K562 (cell line): ENCODE measurements at regions not wholly inside any gene's neighbourhood (a gene's known extent, or its start where the extent isn't known, plus 50 kb on each side); places are given as distances from the start of the nearest gene placed in this dataset.

ENCODE experiments used
- ATAC-seq: fragments of 200-7000 bp; cut with Tn5 transposase; 3 replicates; pipeline ENCODE4 v1.9.1; 2020; ENCODE audit warnings: moderate library complexity
- BruUV-seq: library from RNA; stranded (reverse); fragments of 400-500 nt; replicated peaks from 2 replicates; lab custom pipeline; 2021; lab: Mats Ljungman, UMichigan
- CTCF ChIA-PET: fragments of 300-600 bp; formaldehyde crosslinking; extraction: SDS; loops from one replicate; lab custom pipeline; 2021; ENCODE audit warnings: low intra/inter-chr PET ratio; lab: Yijun Ruan, JAX
- POLR2A ChIA-PET: fragments of 300-600, 350-650 bp; sonication (Branson Sonifier 250); formaldehyde crosslinking; extraction: SDS; loops from one replicate; lab custom pipeline; 2021; ENCODE audit warnings: antibody characterized with exemption, inconsistent platforms; lab: Yijun Ruan, JAX
- DNase-seq, 4 experiments: peaks; one replicate each; pipeline versions ENCODE4 v3.0.0 to v3.0.0-alpha.2; 2011 to 2018; ENCODE audit warnings: low spot score in 3 of 4, mixed read lengths in 3 of 4; ENCODE audit errors: extremely low read depth in 1 of 4
- FAIRE-seq: peaks from 2 replicates; lab custom pipeline; 2011; peaks lifted over from hg19 to GRCh38; lab: Jason Lieb, UNC
- H2AFZ ChIP-seq: 2 replicates; pipeline ENCODE4 v1.6.0; 2011; ENCODE audit warnings: low read depth, low read length, control low read depth, inconsistent platforms
- H3K27ac ChIP-seq: fragments of 200-600 bp; 3 replicates; pipeline ENCODE4 v1.8.0; 2011; ENCODE audit warnings: low read depth, mild to moderate bottlenecking, control low read depth, inconsistent platforms, low read length, moderate library complexity, mixed read lengths; ENCODE audit errors: extremely low read depth
- H3K27me3 ChIP-seq, 2 experiments: fragments of 300-600 bp in 1 of 2; 2 replicates in 1 of 2; 3 replicates in 1 of 2; pipeline versions ENCODE4 v1.6.0 to v1.8.0; 2011; ENCODE audit warnings: inconsistent platforms in 2 of 2, low read length in 2 of 2, mild to moderate bottlenecking in 1 of 2, mixed read lengths in 1 of 2, moderate library complexity in 1 of 2; ENCODE audit not compliant: control insufficient read depth in 2 of 2, insufficient read depth in 2 of 2
- H3K36me3 ChIP-seq: fragments of 300-600 bp; 3 replicates; pipeline ENCODE4 v1.8.0; 2011; ENCODE audit warnings: mild to moderate bottlenecking, low read length, inconsistent platforms; ENCODE audit not compliant: control insufficient read depth, insufficient read depth
- H3K4me1 ChIP-seq, 2 experiments: fragments of 200-600 bp in 1 of 2; replicated peaks in 1 of 2; 2 replicates in 1 of 2; 3 replicates in 1 of 2; pipeline versions ENCODE4 v1.5.1 to v1.8.0; 2011; ENCODE audit warnings: inconsistent platforms in 2 of 2, low read length in 2 of 2, mild to moderate bottlenecking in 1 of 2, mixed read lengths in 1 of 2, moderate library complexity in 1 of 2; ENCODE audit not compliant: control insufficient read depth in 2 of 2, insufficient read depth in 2 of 2
- H3K4me2 ChIP-seq: 2 replicates; pipeline ENCODE4 v1.6.1; 2011; ENCODE audit warnings: low read length, control low read depth, inconsistent platforms, mixed read lengths; ENCODE audit not compliant: insufficient read depth
- H3K4me3 ChIP-seq: fragments of 200-600 bp; sonication (generic), shearing (Covaris generic); 2 replicates; pipeline ENCODE4 v1.5.1; 2016; ENCODE audit warnings: control low read depth, inconsistent platforms
- H3K79me2 ChIP-seq: fragments of 200-600 bp; 3 replicates; pipeline ENCODE4 v1.8.0; 2011; ENCODE audit warnings: low read length, inconsistent platforms; ENCODE audit not compliant: control insufficient read depth, insufficient read depth
- H3K9ac ChIP-seq, 2 experiments: 2 replicates each; pipeline versions ENCODE4 v1.6.0 to v1.6.1; 2011; ENCODE audit warnings: low read depth in 2 of 2, low read length in 2 of 2, control low read depth in 1 of 2, inconsistent platforms in 1 of 2, mild to moderate bottlenecking in 1 of 2, mixed read lengths in 1 of 2; ENCODE audit not compliant: insufficient read depth in 1 of 2
- H3K9me1 ChIP-seq: one replicate; pipeline ENCODE4 v1.6.0; 2011; ENCODE audit warnings: inconsistent platforms, mild to moderate bottlenecking, low read length, moderate library complexity; ENCODE audit not compliant: control insufficient read depth, insufficient read depth
- H3K9me3 ChIP-seq: replicated peaks from 2 replicates; pipeline ENCODE4 v1.5.1; 2011; ENCODE audit warnings: low read depth, low read length, inconsistent platforms; ENCODE audit not compliant: control insufficient read depth, insufficient read depth
- H4K20me1 ChIP-seq: replicated peaks from 2 replicates; pipeline ENCODE4 v1.6.1; 2011; ENCODE audit warnings: low read length, inconsistent platforms, mixed read lengths; ENCODE audit not compliant: control insufficient read depth, insufficient read depth
- DIDO1 ChIP-seq: fragments of 450-650 bp; IDR thresholded peaks from 2 replicates; pipeline ENCODE4 v1.6.1; 2016; ENCODE audit warnings: low read depth, missing biosample characterization, missing genetic modification characterization
- NRF1 ChIP-seq, 2 experiments: fragments of 450-650 bp; IDR thresholded peaks in 1 of 2; conservative IDR thresholded peaks in 1 of 2; 2 replicates each; pipeline ENCODE4 v1.6.1; 2014; ENCODE audit warnings: mild to moderate bottlenecking in 2 of 2
- PML ChIP-seq: IDR thresholded peaks from 2 replicates; pipeline ENCODE4 v1.6.1; 2012; ENCODE audit warnings: low read length, inconsistent platforms
- WGBS: fragments of 100-300 bp; shearing (Covaris generic); methylation state at CpG from one replicate; pipeline ENCODE4 v1.1.6; 2016; ENCODE audit warnings: low coverage, mixed read lengths; ENCODE audit not compliant: insufficient coverage; ENCODE audit errors: missing lambda C conversion rate; 5-methylcytosine and 5-hydroxymethylcytosine counted together
- in situ Hi-C: fragments of 300-500 bp; cut with MboI; formaldehyde crosslinking; loops from 4 replicates; pipeline ENCODE4 v1.15.0; 2018; ENCODE audit warnings: inconsistent platforms, mixed read lengths
- intact Hi-C: fragments of 100-400 bp; cut with micrococcal nuclease; formaldehyde crosslinking; loops from 2 replicates; pipeline ENCODE4 v1.14.2; 2022

GRCh38 chr2:217189131-217189530 lies 329.3 kb upstream of the TNP1 start:
- TF ChIP-seq DIDO1 (tag), result no peak
- TF ChIP-seq NRF1 (conservative IDR thresholded peaks at IDR 0.05 in 1 of 2, IDR thresholded peaks at IDR 0.05 in 1 of 2), result peak in 1 of 2 experiments; percentile 17; a peak in 1 of 4 replicates
- CTCF ChIA-PET, result no interaction called here
- 0 out of 5 replicates have a peak, but pooled peaks cover 0 to 5% of the 10 kb centered on the region in 2 experiments for H3K27me3 ChIP-seq
- H3K9ac ChIP-seq, result no peak overlapping the region
- H3K9me1 ChIP-seq, result no peaks in the 10 kb centered on the region
- POLR2A ChIA-PET, result no interaction called here
- ATAC-seq, result no peak
- no peak for FAIRE-seq
- no peak overlapping the region for H3K4me2 ChIP-seq
- 6% methylated on average over 6 of the region's 6 CpGs for WGBS
- H3K9me3 ChIP-seq, result no peaks in the 10 kb centered on the region
- H3K36me3 ChIP-seq, result no peaks in the 10 kb centered on the region
- H4K20me1 ChIP-seq, result no peaks in the 10 kb centered on the region
- no peak for DNase-seq
- no peaks in the 10 kb centered on the region for H3K4me1 ChIP-seq
- no peaks in the 10 kb centered on the region for H3K79me2 ChIP-seq
- no TSS peak for BruUV-seq
- no peak overlapping the region for H3K4me3 ChIP-seq
- H2AFZ ChIP-seq, result no peak overlapping the region
- intact Hi-C loops, result no loop called here
- in situ Hi-C loops, result no loop called here
- no peak overlapping the region for H3K27ac ChIP-seq

- DNase-seq (no peak), ATAC-seq (no peak), FAIRE-seq (no peak)
- BruUV-seq, result no TSS peak
- Histone ChIP-seq H3K4me3 (no peak overlapping the region), H2AFZ (no peak overlapping the region), H3K9me1 (no peaks in the 10 kb centered on the region), H3K4me2 (no peak overlapping the region), H3K9me3 (no peaks in the 10 kb centered on the region), H4K20me1 (no peaks in the 10 kb centered on the region), H3K27ac (no peak overlapping the region), H3K27me3 (0 out of 5 replicates have a peak, but pooled peaks cover 0 to 5% of the 10 kb centered on the region in 2 experiments), H3K9ac (no peak overlapping the region), H3K4me1 (no peaks in the 10 kb centered on the region), H3K36me3 (no peaks in the 10 kb centered on the region), H3K79me2 (no peaks in the 10 kb centered on the region)
- intact Hi-C loops, result no loop called here
- no peak for TF ChIP-seq PML
- ChIA-PET CTCF (no interaction called here), POLR2A (no interaction called here)
- 0% methylated on average over 3 of the region's 3 CpGs for WGBS
- in situ Hi-C loops, result no loop called here
Measured at GRCh38 chr2:217186668-217187159, 326.9 kb upstream of the TNP1 start.
